GM12891 (cell line): ENCODE measurements at regions not wholly inside any gene's neighbourhood (a gene's known extent, or its start where the extent isn't known, plus 50 kb on each side); places are given as distances from the start of the nearest gene placed in this dataset.

Experiments used
- DNase-seq: peaks from one replicate; pipeline ENCODE4 v3.0.0; 2011; ENCODE audit warnings: low spot score; ENCODE audit not compliant: insufficient read length
- FAIRE-seq: peaks from 2 replicates; lab custom pipeline; 2011; peaks lifted over from hg19 to GRCh38; lab: Jason Lieb, UNC
- PAX5 ChIP-seq: IDR thresholded peaks from 2 replicates; pipeline ENCODE4 v1.6.1; 2011; ENCODE audit warnings: low read length, moderate library complexity, mild to moderate bottlenecking; ENCODE audit not compliant: insufficient read depth, severe bottlenecking
- POLR2A ChIP-seq: IDR thresholded peaks from 2 replicates; pipeline ENCODE4 v1.6.1; 2011; ENCODE audit warnings: low read depth, low read length, control low read depth
- POLR2AphosphoS5 ChIP-seq: IDR thresholded peaks from 2 replicates; pipeline ENCODE4 v1.6.1; 2011; ENCODE audit warnings: low read depth, low read length, control low read depth
- POU2F2 ChIP-seq: IDR thresholded peaks from 2 replicates; pipeline ENCODE4 v1.6.1; 2011; ENCODE audit warnings: low read depth, mild to moderate bottlenecking, control low read depth, low read length, moderate library complexity
- SPI1 ChIP-seq: IDR thresholded peaks from 2 replicates; pipeline ENCODE4 v1.6.1; 2011; ENCODE audit warnings: low read depth, low read length, control low read depth
- TAF1 ChIP-seq: IDR thresholded peaks from 2 replicates; pipeline ENCODE4 v1.6.1; 2011; ENCODE audit warnings: low read depth, low read length, control low read depth

DNA sequence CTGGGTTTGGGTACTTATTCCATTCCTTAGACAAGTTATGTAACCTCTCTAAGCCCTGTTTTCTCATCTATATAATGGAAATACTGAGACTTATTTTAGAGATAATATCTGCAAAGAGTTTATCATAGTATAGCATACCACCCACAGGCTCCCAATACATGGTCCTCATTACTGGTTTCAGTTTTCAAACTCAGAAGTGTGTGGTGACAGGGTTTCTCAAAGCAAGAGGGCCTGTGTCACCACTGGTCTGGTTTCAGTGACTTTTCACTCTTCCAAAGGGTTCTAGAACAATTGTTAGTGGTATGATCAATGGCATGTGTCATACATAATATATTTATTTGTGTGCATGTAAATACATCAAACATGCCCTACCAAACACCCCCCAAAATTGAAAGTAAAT, 89.2 kb upstream of the BMPER start:
- FAIRE-seq (no peak), DNase-seq (no peak)
- TF ChIP-seq POLR2AphosphoS5: no peak
- no peak for TF ChIP-seq PAX5
- no peak for TF ChIP-seq POLR2A
- TF ChIP-seq TAF1: no peak
- no peak for TF ChIP-seq POU2F2
- no peak for TF ChIP-seq SPI1

DNA sequence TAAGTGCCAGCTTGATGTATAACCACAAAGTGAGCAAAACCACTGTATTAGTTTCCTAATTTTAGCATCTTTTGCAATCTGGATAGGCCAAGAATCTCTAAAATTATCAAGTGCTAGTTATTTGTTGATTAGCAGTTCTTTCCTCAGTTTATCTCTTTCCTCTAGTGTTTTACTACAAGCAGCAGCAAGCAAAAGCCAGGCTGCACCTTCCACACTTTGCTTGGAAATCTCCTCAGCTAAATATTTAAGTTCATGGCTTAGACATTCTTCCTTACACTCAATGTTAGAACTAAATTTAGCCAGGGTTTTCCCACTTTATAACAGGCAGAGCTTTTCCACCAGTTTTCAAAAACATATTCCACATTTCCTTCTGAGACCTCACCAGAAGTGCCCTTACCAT, 85.7 kb upstream of the BMPER start:
- TF ChIP-seq SPI1 (no peak), PAX5 (no peak), TAF1 (no peak), POLR2AphosphoS5 (no peak), POU2F2 (no peak), POLR2A (no peak)
- FAIRE-seq (no peak), DNase-seq (no peak)

DNA sequence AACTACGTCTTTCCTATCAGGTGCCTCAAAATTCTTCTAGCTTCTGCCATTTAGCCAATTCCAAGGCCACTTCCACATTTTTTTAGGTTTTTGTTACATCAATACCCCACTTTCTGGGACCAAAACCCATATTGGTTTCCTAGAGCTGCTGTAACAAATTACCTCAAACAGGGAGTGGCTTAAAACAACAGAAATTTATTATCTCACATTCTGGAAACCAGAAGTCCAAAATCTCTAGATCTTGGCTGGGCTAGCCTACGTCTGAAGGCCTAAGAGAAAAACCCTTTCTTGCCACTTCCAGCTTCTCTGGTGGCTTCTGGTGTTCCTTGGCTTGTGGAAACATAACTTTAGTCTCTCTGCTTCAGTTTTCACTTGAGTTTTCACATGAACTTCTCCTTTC, 85.1 kb upstream of the BMPER start:
- TF ChIP-seq TAF1 (no peak), POLR2A (no peak), SPI1 (no peak), POU2F2 (no peak), PAX5 (no peak), POLR2AphosphoS5 (no peak)
- no peak for DNase-seq

DNA sequence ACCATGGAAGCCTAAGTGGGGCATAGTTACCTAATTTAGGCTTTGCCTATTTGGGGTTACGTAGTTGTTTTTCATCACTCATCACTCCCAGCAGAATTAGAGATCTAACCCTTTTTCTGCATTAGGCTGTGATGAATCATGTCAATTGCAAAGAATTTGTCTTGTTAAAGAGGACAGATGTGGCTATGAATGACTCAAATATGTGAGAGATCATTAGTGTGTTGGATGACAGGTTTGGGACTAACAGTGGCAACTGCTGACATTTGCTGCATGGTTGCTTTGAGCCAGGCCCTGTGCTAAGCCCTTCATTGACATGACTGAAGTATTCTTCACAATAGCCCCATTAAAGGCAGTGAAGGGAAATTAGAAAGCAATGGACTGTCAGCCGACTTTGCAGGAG, 83.4 kb upstream of the BMPER start:
- FAIRE-seq: no peak
- no peak for DNase-seq
- TF ChIP-seq SPI1 (no peak), POLR2AphosphoS5 (no peak), POLR2A (no peak), PAX5 (no peak), TAF1 (no peak), POU2F2 (no peak)

More for the DNA sequence above, 85.1 kb upstream of the BMPER start:
- FAIRE-seq: no peak

DNA sequence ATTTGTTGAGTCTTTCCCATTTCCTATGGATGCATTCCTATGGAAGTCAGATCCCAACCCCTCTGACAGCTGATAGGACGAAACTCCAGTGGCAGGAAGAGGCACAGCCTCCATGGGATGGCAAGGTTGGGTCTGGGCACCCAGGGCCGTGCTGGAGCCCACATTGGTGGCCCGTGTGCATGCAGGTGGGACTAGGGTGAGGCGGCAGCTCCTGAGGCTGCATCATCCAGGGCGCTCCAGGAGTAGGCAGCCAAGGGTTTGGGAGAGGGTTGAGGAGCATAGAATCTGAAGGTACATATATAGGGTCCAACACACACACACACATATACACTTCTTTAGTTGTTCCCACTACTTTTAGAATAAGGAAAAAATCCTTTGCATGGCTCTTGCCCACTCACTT, 81.4 kb upstream of the BMPER start:
- TF ChIP-seq SPI1 (no peak), POU2F2 (no peak)
- DNase-seq (no peak), FAIRE-seq (no peak)

DNA sequence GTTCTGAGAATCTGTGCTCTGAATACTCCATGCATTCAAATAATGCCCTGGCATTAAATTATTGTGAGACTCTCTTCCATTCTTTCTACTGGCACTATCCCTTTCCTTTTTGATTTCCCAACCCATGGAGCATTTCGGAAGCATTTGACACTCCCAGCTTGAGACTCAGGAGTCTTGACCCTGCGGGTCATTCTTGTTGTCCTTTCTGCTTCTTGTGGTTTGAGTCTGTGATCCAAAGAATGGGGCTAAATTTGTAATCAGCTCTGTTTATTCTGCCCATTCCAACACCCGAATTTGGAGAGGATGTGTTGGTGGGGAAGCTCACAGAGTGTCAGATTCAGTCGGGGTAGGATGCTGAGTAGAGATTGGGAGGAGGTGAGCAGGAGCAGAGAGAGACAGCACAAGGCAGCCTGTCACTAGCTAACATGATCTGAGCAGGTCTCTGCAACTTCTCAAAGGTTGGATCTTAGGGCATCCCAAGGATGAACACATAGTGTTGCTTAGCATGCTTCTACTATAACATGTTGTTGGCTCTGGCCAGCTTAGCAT, 80.4 kb upstream of the BMPER start:
- TF ChIP-seq POU2F2: no peak
- no peak for TF ChIP-seq SPI1
- TF ChIP-seq TAF1: no peak
- TF ChIP-seq PAX5: no peak
- TF ChIP-seq POLR2AphosphoS5: no peak
- no peak for TF ChIP-seq POLR2A
- no peak for DNase-seq
- no peak for FAIRE-seq

DNA sequence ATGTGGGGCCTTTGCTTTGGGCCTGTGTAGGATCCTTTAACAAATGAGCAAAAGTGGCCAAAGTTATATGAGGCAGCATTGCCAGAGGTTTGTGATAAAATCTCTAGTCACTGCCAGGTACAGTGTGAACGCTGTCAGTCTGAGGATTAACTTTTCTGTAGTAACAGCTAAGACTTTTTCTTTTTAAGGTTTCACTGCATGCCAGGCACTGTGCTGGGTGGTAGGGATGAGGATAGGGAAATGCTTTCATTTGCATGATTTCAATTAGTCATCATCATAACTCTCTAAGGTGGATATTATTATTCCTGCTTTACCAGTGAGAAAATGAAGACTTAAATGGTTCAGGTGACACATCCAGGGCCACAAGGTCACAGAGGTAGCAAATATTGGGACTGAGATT, 79.7 kb upstream of the BMPER start:
- no peak for DNase-seq
- FAIRE-seq: no peak
- TF ChIP-seq SPI1: no peak

DNA sequence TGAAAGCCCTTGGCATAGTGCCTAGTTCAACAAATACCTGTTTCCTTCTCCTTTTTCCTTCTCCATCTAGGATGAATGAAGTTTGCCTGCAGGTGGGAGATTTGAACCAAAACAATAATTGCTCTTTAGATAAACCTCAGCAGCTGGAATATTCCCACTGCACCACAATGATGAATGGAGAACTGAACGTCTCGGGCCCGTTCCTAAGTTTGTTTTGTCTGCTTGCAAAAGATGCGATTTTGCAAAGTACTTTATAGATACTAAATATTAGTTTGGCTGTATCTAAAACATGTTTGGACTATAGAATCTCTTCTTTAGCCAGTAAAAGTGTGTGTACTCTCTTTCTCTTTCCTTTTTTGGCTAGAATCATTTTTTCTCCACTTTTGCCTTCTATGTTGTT, 75.8 kb upstream of the BMPER start:
- TF ChIP-seq TAF1: no peak
- DNase-seq (no peak), FAIRE-seq (no peak)

DNA sequence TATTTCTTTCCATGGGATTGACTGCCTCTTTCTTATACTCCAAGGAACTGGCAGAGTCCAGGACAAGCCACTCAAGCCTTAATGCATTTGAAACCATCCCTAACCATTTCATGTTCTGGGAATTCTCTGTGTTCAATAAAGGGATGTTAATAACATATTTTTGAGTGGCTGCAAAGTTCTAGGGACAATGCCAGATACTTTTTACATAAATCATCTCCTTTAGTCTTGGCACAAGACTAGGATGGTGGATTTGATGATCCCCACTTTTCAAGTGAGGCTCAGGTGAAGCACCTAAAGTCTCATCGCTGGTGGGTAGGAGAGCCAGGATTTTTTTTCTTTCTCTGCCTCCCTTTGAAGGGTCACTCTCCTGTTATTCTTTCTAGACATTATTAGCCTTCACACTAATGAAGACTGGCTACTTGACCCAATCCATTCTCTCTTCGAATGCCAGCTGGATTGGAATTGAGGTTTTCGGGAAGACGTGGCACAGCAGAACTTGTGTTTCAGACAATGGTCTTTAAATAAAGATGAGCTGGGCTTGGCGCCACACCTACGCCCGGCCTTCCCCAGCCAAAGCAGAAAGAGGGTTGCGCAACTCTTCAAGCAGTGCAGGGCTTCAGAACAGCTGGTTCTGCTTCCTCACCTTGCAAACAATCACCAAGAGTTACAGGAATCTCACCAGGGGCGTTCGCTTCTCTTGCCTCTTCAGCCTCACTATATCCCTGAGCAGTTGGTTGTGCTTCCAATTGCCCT, 73.8 kb upstream of the BMPER start:
- DNase-seq: no peak
- TF ChIP-seq POU2F2: no peak
- no peak for TF ChIP-seq TAF1
- no peak for TF ChIP-seq SPI1
- TF ChIP-seq POLR2AphosphoS5: no peak
- no peak for TF ChIP-seq PAX5
- TF ChIP-seq POLR2A: no peak
- FAIRE-seq: no peak

DNA sequence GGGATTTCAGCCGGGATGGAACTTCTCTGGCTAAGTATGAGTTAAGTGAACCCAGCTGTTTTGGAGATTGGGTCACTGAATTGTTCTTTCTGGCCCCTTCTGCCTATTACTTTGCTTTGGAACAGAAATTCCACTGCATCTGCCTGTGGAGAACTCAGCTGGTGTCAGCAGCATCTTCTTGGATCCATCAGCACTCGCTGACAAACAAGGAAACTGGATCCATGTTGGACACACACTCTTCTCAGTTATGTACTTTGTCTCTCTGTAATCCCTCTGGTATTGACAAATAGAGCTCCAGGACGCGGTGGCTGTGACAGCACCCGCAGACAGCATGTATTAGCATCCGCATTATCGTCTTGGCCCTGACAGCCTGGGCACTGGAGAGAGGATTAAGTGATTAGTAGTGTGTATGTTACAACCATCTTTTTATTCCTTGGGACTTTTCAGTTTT, 73.0 kb upstream of the BMPER start:
- TF ChIP-seq POU2F2 (no peak), POLR2AphosphoS5 (no peak), POLR2A (no peak), SPI1 (no peak), TAF1 (no peak), PAX5 (no peak)
- FAIRE-seq (no peak), DNase-seq (no peak)

DNA sequence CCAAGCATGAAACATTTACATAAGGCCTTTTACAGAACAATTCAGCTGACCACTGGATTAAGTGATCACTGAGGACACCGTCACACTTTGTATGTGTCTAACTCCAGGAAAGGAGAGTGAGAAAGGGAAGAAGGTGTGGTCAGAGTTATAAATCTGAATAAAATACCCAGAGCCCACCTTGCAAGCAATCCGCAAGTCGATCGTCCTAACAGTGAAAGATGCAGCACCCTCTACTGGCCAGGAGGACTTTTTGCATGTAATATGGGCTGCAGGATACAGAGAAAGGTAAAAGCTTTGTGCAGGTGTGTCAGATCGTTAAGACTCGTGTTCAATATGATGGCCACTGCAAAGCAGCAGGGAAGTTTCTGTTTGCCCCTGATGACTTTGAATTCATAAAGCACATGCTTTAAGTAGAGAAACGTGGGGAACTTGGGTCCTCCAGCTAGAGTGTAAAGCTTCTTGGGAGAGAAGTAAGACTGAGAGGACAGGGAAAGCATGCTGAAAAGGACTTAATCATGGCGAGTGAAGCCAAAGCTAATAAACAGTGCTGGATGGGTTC, 68.5 kb upstream of the BMPER start:
- TF ChIP-seq POU2F2 (no peak), PAX5 (no peak), POLR2AphosphoS5 (no peak), SPI1 (no peak), POLR2A (no peak), TAF1 (no peak)
- DNase-seq: no peak
- no peak for FAIRE-seq
